HT-29 (cell line): ENCODE measurements at regions not wholly inside any gene's neighbourhood (a gene's known extent, or its start where the extent isn't known, plus 50 kb on each side); places are given as distances from the start of the nearest gene placed in this dataset.

Source experiments
- DNase-seq: peaks from one replicate; pipeline ENCODE4 v3.0.0-alpha.2; 2015; ENCODE audit warnings: low spot score

GRCh38 chr10:121098211-121098610 is 247.0 kb downstream of the WDR11 start:
- no peak for DNase-seq

- no peak for DNase-seq
These were observed 247.6 kb downstream of the WDR11 start for GRCh38 chr10:121098751-121099150.

- DNase-seq = no peak
These were observed 248.0 kb downstream of the WDR11 start for GRCh38 chr10:121099181-121099580.

- DNase-seq = no peak
These were observed 248.4 kb downstream of the WDR11 start for GRCh38 chr10:121099592-121099991.

GRCh38 chr10:121101561-121101960 is 250.4 kb downstream of the WDR11 start:
- DNase-seq = no peak

GRCh38 chr10:121102706-121103105 is 251.5 kb downstream of the WDR11 start:
- no peak for DNase-seq

- DNase-seq = no peak
These were observed 253.4 kb downstream of the WDR11 start for GRCh38 chr10:121104476-121105111.

- DNase-seq = no peak
These were observed 255.4 kb downstream of the WDR11 start for GRCh38 chr10:121106611-121107010.

- DNase-seq = no peak
These were observed 256.9 kb downstream of the WDR11 start for GRCh38 chr10:121108051-121108450.

GRCh38 chr10:121110369-121110768 is 259.2 kb downstream of the WDR11 start:
- DNase-seq = no peak

- no peak for DNase-seq
These were observed 261.0 kb downstream of the WDR11 start for GRCh38 chr10:121112136-121112535.

GRCh38 chr10:121112579-121113384 is 261.6 kb downstream of the WDR11 start:
- DNase-seq = no peak

- no peak for DNase-seq
These were observed 262.2 kb downstream of the WDR11 start for GRCh38 chr10:121113385-121113696.

- DNase-seq = no peak
These were observed 262.7 kb downstream of the WDR11 start for GRCh38 chr10:121113911-121114310.

GRCh38 chr10:121115154-121115553 is 264.0 kb downstream of the WDR11 start:
- DNase-seq = no peak

GRCh38 chr10:121121462-121121861 is 270.3 kb downstream of the WDR11 start:
- DNase-seq = no peak

- DNase-seq = no peak
These were observed 276.2 kb downstream of the WDR11 start for GRCh38 chr10:121127151-121127906.

GRCh38 chr10:121128164-121128563 is 277.0 kb downstream of the WDR11 start:
- no peak for DNase-seq

- no peak for DNase-seq
These were observed 278.1 kb downstream of the WDR11 start for GRCh38 chr10:121129266-121129665.

GRCh38 chr10:121130382-121130781 is 279.2 kb downstream of the WDR11 start:
- DNase-seq = no peak

GRCh38 chr10:121131014-121131413 is 279.9 kb downstream of the WDR11 start:
- no peak for DNase-seq

- no peak for DNase-seq
These were observed 280.5 kb downstream of the WDR11 start for GRCh38 chr10:121131426-121132265.
